ENCODE measurements at regions not wholly inside any gene's neighbourhood (a gene's known extent, or its start where the extent isn't known, plus 50 kb on each side); places are given as distances from the start of the nearest gene placed in this dataset.
"Not testable (repeated sequence)": the region's sequence is repeated elsewhere in the genome, so short reads cannot be mapped to it uniquely, and the experiment has no call there.

GRCh38 chr4:8673106-8673505 is 80.5 kb downstream of the CPZ start:
- DNase-seq: not testable (repeated sequence)

GRCh38 chr4:8672486-8672885 is 79.9 kb downstream of the CPZ start:
- no peak for DNase-seq

GRCh38 chr4:8671712-8672290 is 79.2 kb downstream of the CPZ start:
- DNase-seq: no peak
